Stimulated activated CD4-positive, alpha-beta T cell treated with anti-CD3 and anti-CD28 coated beads, Interleukin-15, amount 100 ng/mL, for 24 hours (primary cell): ENCODE measurements at regions not wholly inside any gene's neighbourhood (a gene's known extent, or its start where the extent isn't known, plus 50 kb on each side); places are given as distances from the start of the nearest gene placed in this dataset.
"Not testable (repeated sequence)": the region's sequence is repeated elsewhere in the genome, so short reads cannot be mapped to it uniquely, and the experiment has no call there.

Experiments
- DNase-seq: peaks from one replicate; pipeline ENCODE4 v3.0.0-alpha.2; 2020

GRCh38 chr7:109498131-109498530 lies 928.5 kb downstream of the DNAJB9 start:
- no peak for DNase-seq

- no peak for DNase-seq
Measured at GRCh38 chr7:109503421-109503820, 933.7 kb downstream of the DNAJB9 start.

GRCh38 chr7:109522585-109522984 lies 952.9 kb downstream of the DNAJB9 start:
- DNase-seq = no peak

- no peak for DNase-seq
Measured at GRCh38 chr7:109527833-109528232, 958.2 kb downstream of the DNAJB9 start.

- no peak for DNase-seq
Measured at GRCh38 chr7:109529712-109530111, 960.0 kb downstream of the DNAJB9 start.

- no peak for DNase-seq
Measured at GRCh38 chr7:109532262-109532992, 962.8 kb downstream of the DNAJB9 start.

GRCh38 chr7:109545686-109546085 lies 976.0 kb downstream of the DNAJB9 start:
- DNase-seq = no peak

GRCh38 chr7:109549471-109550193 lies 980.0 kb downstream of the DNAJB9 start:
- no peak for DNase-seq

- no peak for DNase-seq
Measured at GRCh38 chr7:109552017-109552416, 982.3 kb downstream of the DNAJB9 start.

- no peak for DNase-seq
Measured at GRCh38 chr7:109577265-109577664, 1007.6 kb downstream of the DNAJB9 start.

GRCh38 chr7:109579901-109580300 lies 1010.2 kb downstream of the DNAJB9 start:
- DNase-seq = no peak

GRCh38 chr7:109582211-109582610 lies 1012.5 kb downstream of the DNAJB9 start:
- DNase-seq = no peak

GRCh38 chr7:109596948-109597347 lies 1027.3 kb downstream of the DNAJB9 start:
- DNase-seq = not testable (repeated sequence)

- no peak for DNase-seq
Measured at GRCh38 chr7:109611656-109612055, 1042.0 kb downstream of the DNAJB9 start.

GRCh38 chr7:109616551-109617069 lies 1046.9 kb downstream of the DNAJB9 start:
- no peak for DNase-seq

GRCh38 chr7:109622320-109622719 lies 1052.6 kb downstream of the DNAJB9 start:
- no peak for DNase-seq

- DNase-seq = not testable (repeated sequence)
Measured at GRCh38 chr7:109632890-109633289, 1063.2 kb downstream of the DNAJB9 start.

GRCh38 chr7:109635374-109635773 lies 1065.7 kb downstream of the DNAJB9 start:
- no peak for DNase-seq

- no peak for DNase-seq
Measured at GRCh38 chr7:109637428-109637990, 1067.8 kb downstream of the DNAJB9 start.

GRCh38 chr7:109638321-109638720 lies 1068.6 kb downstream of the DNAJB9 start:
- DNase-seq = no peak

- no peak for DNase-seq
Measured at GRCh38 chr7:109639561-109639960, 1069.9 kb downstream of the DNAJB9 start.

- DNase-seq = no peak
Measured at GRCh38 chr7:109641445-109641844, 1071.8 kb downstream of the DNAJB9 start.

- DNase-seq = no peak
Measured at GRCh38 chr7:109646124-109646523, 1076.5 kb downstream of the DNAJB9 start.

- DNase-seq = not testable (repeated sequence)
Measured at GRCh38 chr7:109646594-109646993, 1076.9 kb downstream of the DNAJB9 start.
